Activated naive CD8-positive, alpha-beta T cell treated with anti-CD3 and anti-CD28 coated beads for 36 hours (primary cell): ENCODE measurements at regions not wholly inside any gene's neighbourhood (a gene's known extent, or its start where the extent isn't known, plus 50 kb on each side); places are given as distances from the start of the nearest gene placed in this dataset.

ENCODE experiments used
- DNase-seq: peaks from one replicate; pipeline ENCODE4 v3.0.0; 2021
- H3K27ac Mint-ChIP-seq: one replicate; pipeline ENCODE4 v1.8.0; 2022; ENCODE audit warnings: mild to moderate bottlenecking, moderate library complexity, mixed read lengths
- H3K27me3 Mint-ChIP-seq: one replicate; pipeline ENCODE4 v1.8.0; 2022; ENCODE audit warnings: mild to moderate bottlenecking, mixed read lengths
- H3K36me3 Mint-ChIP-seq: one replicate; pipeline ENCODE4 v1.8.0; 2021; ENCODE audit warnings: mild to moderate bottlenecking, mixed read lengths
- H3K4me1 Mint-ChIP-seq: one replicate; pipeline ENCODE4 v1.8.0; 2021; ENCODE audit warnings: mixed read lengths
- H3K4me3 Mint-ChIP-seq: one replicate; pipeline ENCODE4 v1.8.0; 2022; ENCODE audit warnings: mild to moderate bottlenecking, moderate library complexity, mixed read lengths
- H3K9me3 Mint-ChIP-seq: one replicate; pipeline ENCODE4 v1.8.0; 2022; ENCODE audit warnings: mixed read lengths

DNA sequence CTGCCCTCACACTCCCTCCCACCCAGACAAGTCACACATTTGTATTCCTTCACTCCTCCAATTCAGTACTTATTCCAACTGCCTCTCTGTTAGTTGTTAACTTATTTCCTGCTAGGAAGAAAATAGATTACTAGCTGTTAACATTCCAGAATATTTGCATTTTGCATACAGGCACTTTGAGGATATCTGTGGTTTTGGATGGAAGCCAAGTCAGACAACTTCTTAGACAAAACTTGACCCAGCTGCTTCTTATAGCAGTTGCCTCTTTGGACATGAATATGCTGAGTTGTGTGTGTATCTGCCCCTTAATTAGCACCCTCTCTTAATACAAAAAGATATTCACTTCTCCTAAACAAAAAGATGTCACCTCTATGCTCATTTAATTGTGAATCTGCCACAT lies 1280.6 kb upstream of the ACO1 start:
- H3K36me3 Mint-ChIP-seq: no peaks in the 10 kb centered on the region
- H3K9me3 Mint-ChIP-seq: no peaks in the 10 kb centered on the region
- no peak for DNase-seq
- no peaks in the 10 kb centered on the region for H3K4me1 Mint-ChIP-seq
- no peak overlapping the region for H3K27ac Mint-ChIP-seq
- H3K4me3 Mint-ChIP-seq: no peak overlapping the region
- H3K27me3 Mint-ChIP-seq: no peaks in the 10 kb centered on the region

DNA sequence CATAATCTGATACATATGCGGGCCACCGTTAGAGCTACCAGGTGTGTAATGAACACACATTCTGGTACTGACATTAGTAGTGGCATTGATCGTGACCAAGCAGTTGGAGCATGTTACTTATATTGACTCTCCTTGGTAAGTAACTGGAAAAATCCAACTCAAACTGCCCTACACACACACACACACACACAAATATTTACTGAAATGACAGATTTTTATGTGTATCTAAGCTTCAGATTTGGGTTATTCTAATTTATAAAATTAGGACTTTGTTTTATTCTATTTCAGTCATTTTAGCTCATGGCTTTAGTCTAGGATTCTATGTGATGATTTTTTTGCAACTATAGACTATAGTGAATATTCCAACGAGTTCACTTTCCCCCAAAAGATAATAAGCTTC lies 1280.2 kb upstream of the ACO1 start:
- Mint-ChIP-seq H3K4me1 (no peaks in the 10 kb centered on the region), H3K4me3 (no peak overlapping the region), H3K27me3 (no peaks in the 10 kb centered on the region), H3K36me3 (no peaks in the 10 kb centered on the region), H3K27ac (no peak overlapping the region), H3K9me3 (no peaks in the 10 kb centered on the region)
- no peak for DNase-seq

DNA sequence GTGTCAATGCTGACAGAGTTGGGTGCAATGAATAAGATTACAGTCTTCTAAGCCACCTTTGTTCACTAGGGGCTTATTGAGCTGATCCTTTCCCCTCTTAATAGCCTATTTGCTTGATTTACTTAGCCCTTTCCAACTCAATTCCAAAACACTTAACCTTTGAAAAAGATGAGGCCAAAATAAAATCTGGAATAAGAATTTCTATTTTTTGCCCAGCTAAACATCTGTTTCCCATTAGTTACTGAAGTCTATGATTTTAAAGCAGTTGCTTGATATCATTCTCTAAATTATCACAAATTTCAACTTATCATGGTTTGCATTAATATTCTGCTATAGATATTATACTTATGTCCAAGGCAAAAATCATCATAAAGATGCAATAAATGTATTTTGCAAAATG lies 1272.0 kb upstream of the ACO1 start:
- Mint-ChIP-seq H3K36me3 (no peaks in the 10 kb centered on the region), H3K27ac (no peak overlapping the region), H3K9me3 (no peaks in the 10 kb centered on the region)

GRCh38 chr9:31114346-31114745 lies 1270.1 kb upstream of the ACO1 start:
- no peak for DNase-seq
- H3K4me1 Mint-ChIP-seq: no peaks in the 10 kb centered on the region
- H3K27me3 Mint-ChIP-seq: no peaks in the 10 kb centered on the region
- H3K9me3 Mint-ChIP-seq: no peaks in the 10 kb centered on the region
- H3K4me3 Mint-ChIP-seq: no peak overlapping the region
- H3K27ac Mint-ChIP-seq: no peak overlapping the region
- H3K36me3 Mint-ChIP-seq: no peaks in the 10 kb centered on the region

More for the DNA sequence above, 1272.0 kb upstream of the ACO1 start:
- no peaks in the 10 kb centered on the region for H3K4me1 Mint-ChIP-seq
- no peak overlapping the region for H3K4me3 Mint-ChIP-seq
- DNase-seq: no peak
- H3K27me3 Mint-ChIP-seq: no peaks in the 10 kb centered on the region

DNA sequence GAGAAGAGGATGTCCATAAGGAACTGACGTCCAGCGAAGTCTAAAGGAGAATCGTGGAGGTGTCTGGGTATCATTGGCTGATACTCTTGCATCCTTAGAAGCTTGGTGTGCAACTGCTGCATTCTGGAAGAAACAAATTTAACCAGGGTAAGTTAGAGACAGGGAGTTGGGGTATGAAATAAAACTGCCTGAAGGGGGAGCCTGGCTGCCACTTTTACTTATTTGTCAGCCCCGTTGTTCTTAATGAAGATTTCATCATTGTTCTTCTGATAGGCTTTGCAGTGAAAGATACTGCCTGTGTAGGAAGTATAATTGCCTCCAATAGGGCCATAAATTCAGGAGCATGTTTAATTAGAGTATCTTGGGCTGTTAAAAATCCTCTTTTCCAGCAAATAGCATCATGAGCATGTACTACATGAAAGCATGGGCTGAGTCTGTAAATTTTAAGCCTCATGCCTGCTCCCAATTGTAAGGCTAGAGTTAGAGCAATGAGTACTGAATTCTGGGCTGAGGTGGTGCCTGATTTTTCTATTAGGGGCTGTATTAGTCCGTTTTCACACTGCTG lies 1264.5 kb upstream of the ACO1 start:
- Mint-ChIP-seq H3K4me3 (no peak overlapping the region), H3K36me3 (peaks cover 2% of the 10 kb centered on the region)

GRCh38 chr9:31124389-31124788 lies 1260.1 kb upstream of the ACO1 start:
- peaks cover 11% of the 10 kb centered on the region for H3K9me3 Mint-ChIP-seq
- no peak overlapping the region for H3K4me3 Mint-ChIP-seq
- no peaks in the 10 kb centered on the region for H3K27me3 Mint-ChIP-seq
- peaks cover 2% of the 10 kb centered on the region for H3K36me3 Mint-ChIP-seq
- no peak for DNase-seq
- H3K27ac Mint-ChIP-seq: no peak overlapping the region
- peaks cover 6% of the 10 kb centered on the region for H3K4me1 Mint-ChIP-seq

More for the DNA sequence above, 1264.5 kb upstream of the ACO1 start:
- Mint-ChIP-seq H3K9me3 (peaks cover 11% of the 10 kb centered on the region), H3K27me3 (no peaks in the 10 kb centered on the region), H3K4me1 (peaks cover 2% of the 10 kb centered on the region), H3K27ac (no peak overlapping the region)
- DNase-seq: no peak

DNA sequence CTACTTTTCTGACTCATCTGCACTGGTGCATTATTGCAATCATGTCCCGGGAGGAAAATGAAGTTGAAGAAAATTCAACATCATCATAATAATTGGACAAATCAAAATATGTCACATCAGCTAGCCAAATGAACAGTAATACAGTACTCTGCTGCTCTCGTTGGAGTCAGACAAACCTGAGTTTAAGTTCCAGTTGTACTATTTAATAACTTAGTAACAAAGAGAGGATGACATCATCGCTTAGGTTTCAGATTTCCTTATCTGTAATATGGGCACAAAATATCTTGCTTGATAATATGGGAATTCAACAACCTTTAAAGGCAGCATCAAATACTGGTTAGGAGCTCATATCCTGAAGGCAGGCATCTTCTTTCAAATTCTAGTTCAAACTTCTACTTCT lies 1248.9 kb upstream of the ACO1 start:
- Mint-ChIP-seq H3K9me3 (peaks cover 6% of the 10 kb centered on the region), H3K27ac (no peak overlapping the region), H3K27me3 (no peaks in the 10 kb centered on the region), H3K4me3 (no peak overlapping the region), H3K36me3 (no peaks in the 10 kb centered on the region), H3K4me1 (peaks cover 7% of the 10 kb centered on the region)
- DNase-seq: no peak

GRCh38 chr9:31136524-31136923 lies 1247.9 kb upstream of the ACO1 start:
- Mint-ChIP-seq H3K4me3 (no peak overlapping the region), H3K36me3 (no peaks in the 10 kb centered on the region), H3K27ac (no peak overlapping the region), H3K4me1 (peaks cover 7% of the 10 kb centered on the region), H3K9me3 (peaks cover 6% of the 10 kb centered on the region), H3K27me3 (no peaks in the 10 kb centered on the region)
- no peak for DNase-seq

DNA sequence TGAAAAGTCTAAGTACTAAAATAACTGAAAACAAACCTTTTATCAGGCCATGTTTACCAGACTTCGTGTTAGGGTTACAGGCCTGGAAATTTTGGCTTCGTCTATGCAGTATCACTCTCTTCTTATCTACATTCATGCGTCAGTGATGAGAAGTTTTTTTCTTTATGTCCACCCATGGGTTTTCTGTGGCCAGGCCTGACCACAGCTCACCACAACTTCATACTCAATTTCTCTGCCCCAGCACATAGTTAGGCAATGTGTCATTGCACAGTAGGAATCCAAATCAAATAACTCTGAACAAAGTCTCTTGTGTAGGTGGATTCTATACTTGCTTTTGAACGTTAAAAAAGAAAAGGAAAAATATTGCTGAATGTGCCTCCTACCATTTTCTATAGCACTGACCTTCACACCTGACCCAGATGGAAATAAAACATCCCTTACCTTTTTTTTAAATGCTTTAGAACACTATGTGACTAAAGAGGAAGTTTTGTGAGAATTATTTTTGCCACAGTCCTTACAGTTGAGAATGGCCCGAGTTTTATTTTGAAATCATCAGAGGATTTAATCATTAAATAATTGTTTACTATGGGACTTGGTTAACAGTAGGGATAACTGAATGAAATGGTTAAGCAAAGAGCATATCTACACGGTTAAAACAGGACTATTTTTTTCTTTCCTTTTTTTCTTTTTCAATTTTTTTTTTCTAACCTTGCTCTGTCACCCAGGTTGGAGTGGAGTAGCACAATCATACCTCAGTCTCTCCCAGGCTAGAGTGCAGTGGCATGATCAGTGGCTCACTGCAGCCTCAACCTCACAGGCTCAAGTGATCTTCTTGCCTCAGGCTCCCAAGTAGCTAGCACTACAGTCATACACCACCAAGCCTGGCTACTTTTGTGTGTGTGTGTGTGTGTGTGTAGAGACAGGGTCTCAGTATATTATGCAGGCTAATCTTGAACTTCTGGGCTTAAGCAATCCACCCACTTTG lies 1247.0 kb upstream of the ACO1 start:
- Mint-ChIP-seq H3K9me3 (peaks cover 5% of the 10 kb centered on the region), H3K27ac (no peak overlapping the region)

GRCh38 chr9:31140316-31140715 lies 1244.1 kb upstream of the ACO1 start:
- no peak overlapping the region for H3K27ac Mint-ChIP-seq
- H3K27me3 Mint-ChIP-seq: no peaks in the 10 kb centered on the region
- no peak overlapping the region for H3K4me3 Mint-ChIP-seq
- H3K36me3 Mint-ChIP-seq: no peaks in the 10 kb centered on the region
- no peaks in the 10 kb centered on the region for H3K9me3 Mint-ChIP-seq
- peaks cover 3% of the 10 kb centered on the region for H3K4me1 Mint-ChIP-seq
- DNase-seq: no peak

More for the DNA sequence above, 1247.0 kb upstream of the ACO1 start:
- DNase-seq: no peak
- Mint-ChIP-seq H3K36me3 (no peaks in the 10 kb centered on the region), H3K4me1 (peaks cover 7% of the 10 kb centered on the region), H3K27me3 (no peaks in the 10 kb centered on the region), H3K4me3 (no peak overlapping the region)

- DNase-seq: no peak
- Mint-ChIP-seq H3K36me3 (no peaks in the 10 kb centered on the region), H3K27me3 (no peaks in the 10 kb centered on the region), H3K27ac (no peak overlapping the region), H3K4me3 (no peak overlapping the region), H3K4me1 (no peaks in the 10 kb centered on the region), H3K9me3 (no peaks in the 10 kb centered on the region)
Measured at GRCh38 chr9:31142456-31142855, 1242.0 kb upstream of the ACO1 start.

DNA sequence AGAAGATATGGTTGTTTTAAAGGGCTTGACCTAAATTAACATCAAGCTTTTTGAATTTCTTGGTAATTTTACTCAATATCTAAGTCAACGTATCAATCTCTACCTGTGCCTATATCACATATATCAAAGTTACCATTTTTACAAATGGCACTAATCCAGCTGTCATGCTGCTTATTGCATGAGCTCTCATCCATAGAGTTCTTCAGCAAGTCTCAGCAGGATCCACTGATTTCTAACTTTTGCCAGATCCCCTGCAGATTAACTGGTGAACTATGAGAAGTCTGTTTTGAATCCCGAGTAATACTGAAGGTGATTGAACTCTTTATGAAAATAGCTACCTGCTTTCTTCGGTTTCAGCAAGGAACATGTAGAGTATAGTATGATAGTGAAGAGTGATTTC lies 1239.8 kb upstream of the ACO1 start:
- Mint-ChIP-seq H3K9me3 (no peaks in the 10 kb centered on the region), H3K4me1 (no peaks in the 10 kb centered on the region), H3K27me3 (no peaks in the 10 kb centered on the region), H3K27ac (no peak overlapping the region), H3K36me3 (no peaks in the 10 kb centered on the region), H3K4me3 (no peak overlapping the region)
- no peak for DNase-seq

DNA sequence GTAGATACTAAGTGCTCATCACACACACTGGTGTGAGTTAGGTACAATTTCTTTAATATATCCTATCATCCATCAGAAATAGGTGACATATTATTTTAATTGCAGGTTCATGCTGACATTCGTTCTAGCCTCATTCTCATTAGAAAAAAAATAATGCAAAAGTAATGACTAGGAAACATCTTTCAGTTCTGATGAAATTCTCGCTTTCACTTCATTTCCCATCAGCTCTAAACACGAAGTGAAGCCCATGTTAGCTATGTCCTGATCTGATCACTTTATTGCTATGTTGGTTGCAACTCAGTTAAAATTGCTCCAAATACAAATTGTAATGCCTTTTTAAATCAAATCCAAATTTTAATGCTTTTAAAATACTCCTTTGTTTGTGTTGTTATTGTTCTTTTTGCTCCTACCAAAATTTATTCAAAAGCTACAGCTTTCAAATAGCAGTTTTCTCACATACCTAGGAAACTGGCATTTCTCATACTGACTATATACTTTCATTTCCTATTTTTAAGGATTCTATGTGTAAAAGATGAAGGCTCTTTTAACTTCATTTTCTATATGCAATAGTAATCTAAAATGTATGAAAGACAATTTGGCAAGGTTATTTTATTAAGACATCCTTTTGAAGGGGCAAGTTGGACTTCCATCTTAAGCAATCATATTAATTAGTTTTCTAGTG lies 1237.8 kb upstream of the ACO1 start:
- Mint-ChIP-seq H3K27me3 (no peaks in the 10 kb centered on the region), H3K9me3 (peaks cover 3% of the 10 kb centered on the region), H3K27ac (no peak overlapping the region), H3K4me1 (no peaks in the 10 kb centered on the region), H3K36me3 (no peaks in the 10 kb centered on the region), H3K4me3 (no peak overlapping the region)
- no peak for DNase-seq

- H3K9me3 Mint-ChIP-seq: peaks cover 11% of the 10 kb centered on the region
- H3K27ac Mint-ChIP-seq: no peak overlapping the region
- H3K4me3 Mint-ChIP-seq: no peak overlapping the region
- no peaks in the 10 kb centered on the region for H3K27me3 Mint-ChIP-seq
- H3K36me3 Mint-ChIP-seq: no peaks in the 10 kb centered on the region
- DNase-seq: no peak
- H3K4me1 Mint-ChIP-seq: peaks cover 6% of the 10 kb centered on the region
Measured at GRCh38 chr9:31153250-31153840, 1231.1 kb upstream of the ACO1 start.

DNA sequence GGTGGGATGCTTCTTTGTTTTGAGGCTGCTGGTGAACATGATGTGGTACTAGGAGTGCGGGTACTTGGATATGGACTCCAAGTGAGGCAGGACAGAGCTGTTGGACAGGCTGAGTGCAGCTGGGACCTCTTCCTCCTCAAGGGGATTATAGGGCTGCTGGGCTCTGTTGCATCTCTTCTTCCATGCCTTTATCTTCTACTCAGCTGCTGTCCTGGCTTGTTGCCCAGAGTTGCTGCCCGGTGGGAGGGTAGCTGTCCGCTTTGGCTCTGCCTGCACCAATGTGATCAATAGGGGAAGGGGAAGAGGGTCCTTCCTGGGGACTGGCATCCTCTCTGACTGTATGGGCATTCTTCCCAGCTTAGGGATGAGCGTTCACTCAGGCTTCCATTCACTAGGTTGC lies 1217.9 kb upstream of the ACO1 start:
- H3K4me3 Mint-ChIP-seq: no peak overlapping the region
- H3K9me3 Mint-ChIP-seq: no peaks in the 10 kb centered on the region
- H3K27ac Mint-ChIP-seq: no peak overlapping the region
- H3K36me3 Mint-ChIP-seq: no peaks in the 10 kb centered on the region
- no peak for DNase-seq
- no peaks in the 10 kb centered on the region for H3K27me3 Mint-ChIP-seq
- no peaks in the 10 kb centered on the region for H3K4me1 Mint-ChIP-seq
